ENCODE measurements at regions not wholly inside any gene's neighbourhood (a gene's known extent, or its start where the extent isn't known, plus 50 kb on each side); places are given as distances from the start of the nearest gene placed in this dataset.
"Not testable (repeated sequence)": the region's sequence is repeated elsewhere in the genome, so short reads cannot be mapped to it uniquely, and the experiment has no call there.

- ChIA-PET POLR2A (no interaction called here), CTCF (no interaction called here)
- TF ChIP-seq CTCF (IDR thresholded peaks at IDR 0.05; ENCODE audit: insufficient read depth, low read length, missing control alignments): no peak
- H3K4me3 ChIP-seq (ENCODE audit: low read depth, low read length): no peak overlapping the region
- no peak for DNase-seq (ENCODE audit: low read depth, low spot score)
These were observed 505.1 kb upstream of the ITGA1 start for GRCh38 chr5:52282647-52283046.

DNA sequence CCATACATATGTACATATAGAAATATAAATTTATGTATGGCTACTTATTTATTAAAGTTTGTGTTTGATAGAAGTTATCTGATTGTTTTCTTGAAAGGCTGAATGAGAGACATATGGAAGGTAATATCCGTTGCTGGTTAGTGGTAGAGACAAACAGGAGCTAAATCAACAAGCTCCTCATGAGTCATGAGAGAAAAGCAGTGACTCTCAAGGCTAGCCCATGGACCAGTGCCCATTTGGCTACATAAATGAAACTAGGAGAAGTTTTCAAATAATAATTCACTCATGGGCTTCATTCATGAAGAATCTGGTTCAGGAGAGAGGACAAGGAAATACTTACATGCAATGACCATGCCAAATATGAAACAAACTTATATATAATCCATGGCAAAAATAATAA lies 504.5 kb upstream of the ITGA1 start:
- no peak for DNase-seq (ENCODE audit: low read depth, low spot score)
- POLR2A ChIA-PET: no interaction called here
- TF ChIP-seq CTCF (IDR thresholded peaks at IDR 0.05; ENCODE audit: insufficient read depth, low read length, missing control alignments): no peak
- H3K4me3 ChIP-seq (ENCODE audit: low read depth, low read length): no peak overlapping the region
- CTCF ChIA-PET: no interaction called here

DNA sequence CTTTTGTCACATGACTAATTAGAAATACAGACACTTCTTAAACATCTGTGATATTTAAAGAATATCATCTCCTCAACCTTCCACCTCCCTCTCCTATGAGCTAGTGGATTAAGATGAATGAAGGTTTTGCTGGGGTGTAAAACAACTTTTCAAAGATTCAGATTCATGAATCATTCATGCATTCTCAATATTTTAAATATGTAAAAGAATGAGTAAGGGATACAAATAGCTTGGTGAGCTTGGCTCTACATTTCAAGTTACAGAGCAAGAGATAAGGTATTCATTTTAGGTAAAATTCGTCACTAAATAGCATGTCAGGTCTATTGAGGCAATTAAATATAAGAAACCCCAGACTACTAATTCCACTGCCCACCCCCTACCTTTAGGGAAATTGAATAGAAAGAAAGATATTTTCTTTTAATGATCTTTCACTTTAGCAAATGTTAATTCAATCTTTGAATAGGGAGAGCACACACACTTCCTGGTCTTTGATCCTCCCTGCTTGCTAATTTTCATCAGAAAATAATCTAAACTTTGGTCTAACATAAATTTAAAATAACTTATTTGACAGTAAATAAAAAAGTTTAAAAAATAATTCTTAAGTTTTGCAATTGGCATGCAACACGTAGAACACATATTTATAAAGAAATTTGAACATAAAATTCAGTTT lies 486.9 kb upstream of the ITGA1 start:
- no peak overlapping the region for H3K4me3 ChIP-seq (ENCODE audit: low read depth, low read length)
- POLR2A ChIA-PET: no interaction called here
- no peak for TF ChIP-seq CTCF (IDR thresholded peaks at IDR 0.05; ENCODE audit: insufficient read depth, low read length, missing control alignments)
- CTCF ChIA-PET: no interaction called here
- DNase-seq (ENCODE audit: low read depth, low spot score): no peak

- POLR2A ChIA-PET; CTCF ChIA-PET; DNase-seq (ENCODE audit: low read depth, low spot score); H3K4me3 ChIP-seq (ENCODE audit: low read depth, low read length): not testable (repeated sequence)
These were observed 482.9 kb upstream of the ITGA1 start for GRCh38 chr5:52304816-52305215.

- ChIA-PET POLR2A (no interaction called here), CTCF (no interaction called here)
- TF ChIP-seq CTCF (IDR thresholded peaks at IDR 0.05; ENCODE audit: insufficient read depth, low read length, missing control alignments): no peak
- H3K4me3 ChIP-seq (ENCODE audit: low read depth, low read length): no peak overlapping the region
- no peak for DNase-seq (ENCODE audit: low read depth, low spot score)
These were observed 459.4 kb upstream of the ITGA1 start for GRCh38 chr5:52328220-52328806.

DNA sequence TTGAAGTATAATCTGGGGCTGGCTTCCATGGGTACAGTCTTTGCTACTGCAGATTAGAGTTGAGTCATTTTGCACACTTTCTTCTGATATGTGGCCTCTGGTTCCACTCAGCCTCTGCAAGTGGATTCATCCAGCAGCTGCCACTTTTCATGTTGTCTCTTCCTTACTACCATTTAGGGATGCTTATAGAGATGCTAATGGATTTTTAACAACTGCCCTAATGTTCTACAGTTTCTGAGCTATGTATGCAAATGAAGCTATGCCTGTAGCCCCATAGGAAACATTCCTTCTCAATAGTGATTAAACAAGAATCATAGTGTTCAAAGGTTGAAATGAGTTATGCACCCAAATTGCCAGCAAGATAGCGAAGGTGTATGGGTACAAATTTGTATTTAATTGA lies 456.0 kb upstream of the ITGA1 start:
- ChIA-PET CTCF (no interaction called here), POLR2A (no interaction called here)
- DNase-seq (ENCODE audit: low read depth, low spot score): no peak
- no peak overlapping the region for H3K4me3 ChIP-seq (ENCODE audit: low read depth, low read length)
- TF ChIP-seq CTCF (IDR thresholded peaks at IDR 0.05; ENCODE audit: insufficient read depth, low read length, missing control alignments): no peak

- no peak overlapping the region for H3K4me3 ChIP-seq (ENCODE audit: low read depth, low read length)
- CTCF ChIA-PET: no interaction called here
- DNase-seq (ENCODE audit: low read depth, low spot score): no peak
- POLR2A ChIA-PET: no interaction called here
- TF ChIP-seq CTCF (IDR thresholded peaks at IDR 0.05; ENCODE audit: insufficient read depth, low read length, missing control alignments): no peak
These were observed 453.3 kb upstream of the ITGA1 start for GRCh38 chr5:52334367-52334766.
